DOHH2 (cell line): ENCODE measurements at regions not wholly inside any gene's neighbourhood (a gene's known extent, or its start where the extent isn't known, plus 50 kb on each side); places are given as distances from the start of the nearest gene placed in this dataset.

Experiments used
- H3F3A ChIP-seq: fragments of 200-600 bp; sonication (generic), shearing (Covaris generic); 2 replicates; pipeline ENCODE4 v1.6.0; 2016; ENCODE audit warnings: antibody characterized with exemption, mild to moderate bottlenecking; ENCODE audit not compliant: control insufficient read depth, insufficient read depth
- H3K27ac ChIP-seq: fragments of 200-600 bp; sonication (generic); 2 replicates; pipeline ENCODE4 v1.5.1; 2014; ENCODE audit warnings: low read depth, mild to moderate bottlenecking, low read length, moderate library complexity
- H3K27me3 ChIP-seq: fragments of 200-600 bp; sonication (generic); 2 replicates; pipeline ENCODE4 v1.6.1; 2014; ENCODE audit warnings: mild to moderate bottlenecking, low read length, mixed read lengths; ENCODE audit not compliant: control insufficient read depth
- H3K36me3 ChIP-seq: fragments of 200-600 bp; sonication (generic); 2 replicates; pipeline ENCODE4 v1.6.1; 2014; ENCODE audit warnings: mild to moderate bottlenecking, low read length, moderate library complexity, mixed read lengths; ENCODE audit not compliant: control insufficient read depth
- H3K4me1 ChIP-seq: fragments of 200-600 bp; sonication (generic); 2 replicates; pipeline ENCODE4 v1.6.1; 2014; ENCODE audit warnings: mild to moderate bottlenecking, low read length, mixed read lengths; ENCODE audit not compliant: control insufficient read depth
- H3K4me2 ChIP-seq: fragments of 200-600 bp; sonication (generic); 2 replicates; pipeline ENCODE4 v1.6.0; 2014; ENCODE audit warnings: mild to moderate bottlenecking, low read length, moderate library complexity
- H3K4me3 ChIP-seq: fragments of 200-600 bp; sonication (generic); 2 replicates; pipeline ENCODE4 v1.5.1; 2014; ENCODE audit warnings: mild to moderate bottlenecking, low read length, mixed read lengths
- H3K79me2 ChIP-seq: fragments of 200-600 bp; sonication (generic); 2 replicates; pipeline ENCODE4 v1.6.1; 2014; ENCODE audit warnings: mild to moderate bottlenecking, low read length, mixed read lengths; ENCODE audit not compliant: control insufficient read depth
- H3K9me2 ChIP-seq: fragments of 200-600 bp; sonication (generic); replicated peaks from 2 replicates; pipeline ENCODE4 v1.6.1; 2014; ENCODE audit warnings: mild to moderate bottlenecking, low read length, mixed read lengths; ENCODE audit not compliant: control insufficient read depth
- H3K9me3 ChIP-seq: fragments of 200-600 bp; sonication (generic); 2 replicates; pipeline ENCODE4 v1.6.1; 2014; ENCODE audit warnings: antibody characterized with exemption, low read length, mixed read lengths; ENCODE audit not compliant: control insufficient read depth, insufficient read depth
- H4K20me1 ChIP-seq: fragments of 200-600 bp; sonication (generic); 2 replicates; pipeline ENCODE4 v1.6.0; 2014; ENCODE audit warnings: low read depth, mild to moderate bottlenecking, antibody characterized with exemption, low read length, moderate library complexity; ENCODE audit not compliant: control insufficient read depth, insufficient read depth
- EZH2phosphoT487 ChIP-seq: fragments of 200-600 bp; sonication (generic); IDR thresholded peaks from 2 replicates; pipeline ENCODE4 v1.6.1; 2017; ENCODE audit warnings: borderline replicate concordance, mild to moderate bottlenecking, antibody characterized with exemption, low read length, moderate library complexity, mixed read lengths
- TF ChIP-seq, protein P1 (sequence below): fragments of 200-600 bp; sonication (generic); IDR thresholded peaks from one replicate; pipeline ENCODE4 v1.5.1; 2014; ENCODE audit warnings: antibody characterized with exemption, mild to moderate bottlenecking, low read depth, low read length; ENCODE audit not compliant: poor library complexity, severe bottlenecking

DNA sequence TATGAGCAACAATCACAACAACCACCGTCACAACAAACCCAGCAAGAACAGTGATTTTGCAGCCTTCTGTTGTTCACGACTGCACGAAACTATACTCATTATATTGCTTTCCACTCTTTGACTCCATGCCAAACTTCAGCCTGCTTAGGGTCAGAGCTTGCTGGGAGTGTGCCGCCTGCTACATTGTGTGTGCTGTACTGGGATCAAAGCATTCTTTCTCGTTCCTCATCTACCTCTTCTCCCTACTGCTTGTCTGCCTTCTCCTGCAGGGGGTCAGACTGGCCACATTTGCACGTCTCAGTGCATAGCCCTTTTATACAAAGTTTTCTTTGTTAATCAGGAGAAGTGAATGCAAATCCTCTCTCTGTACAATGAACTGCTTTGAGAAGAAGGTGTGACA, 401.6 kb upstream of the CITED2 start:
- Histone ChIP-seq H3K79me2 (no peaks in the 10 kb centered on the region), H4K20me1 (no peaks in the 10 kb centered on the region), H3K36me3 (no peaks in the 10 kb centered on the region), H3K4me3 (no peak overlapping the region), H3K9me2 (no peaks in the 10 kb centered on the region), H3K4me2 (no peak overlapping the region), H3F3A (no peaks in the 10 kb centered on the region), H3K27ac (no peak overlapping the region), H3K4me1 (no peaks in the 10 kb centered on the region), H3K9me3 (no peaks in the 10 kb centered on the region), H3K27me3 (no peaks in the 10 kb centered on the region)
- no peak for TF ChIP-seq EZH2phosphoT487
- TF ChIP-seq, protein P1, sequence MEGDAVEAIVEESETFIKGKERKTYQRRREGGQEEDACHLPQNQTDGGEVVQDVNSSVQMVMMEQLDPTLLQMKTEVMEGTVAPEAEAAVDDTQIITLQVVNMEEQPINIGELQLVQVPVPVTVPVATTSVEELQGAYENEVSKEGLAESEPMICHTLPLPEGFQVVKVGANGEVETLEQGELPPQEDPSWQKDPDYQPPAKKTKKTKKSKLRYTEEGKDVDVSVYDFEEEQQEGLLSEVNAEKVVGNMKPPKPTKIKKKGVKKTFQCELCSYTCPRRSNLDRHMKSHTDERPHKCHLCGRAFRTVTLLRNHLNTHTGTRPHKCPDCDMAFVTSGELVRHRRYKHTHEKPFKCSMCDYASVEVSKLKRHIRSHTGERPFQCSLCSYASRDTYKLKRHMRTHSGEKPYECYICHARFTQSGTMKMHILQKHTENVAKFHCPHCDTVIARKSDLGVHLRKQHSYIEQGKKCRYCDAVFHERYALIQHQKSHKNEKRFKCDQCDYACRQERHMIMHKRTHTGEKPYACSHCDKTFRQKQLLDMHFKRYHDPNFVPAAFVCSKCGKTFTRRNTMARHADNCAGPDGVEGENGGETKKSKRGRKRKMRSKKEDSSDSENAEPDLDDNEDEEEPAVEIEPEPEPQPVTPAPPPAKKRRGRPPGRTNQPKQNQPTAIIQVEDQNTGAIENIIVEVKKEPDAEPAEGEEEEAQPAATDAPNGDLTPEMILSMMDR, result no peak

DNA sequence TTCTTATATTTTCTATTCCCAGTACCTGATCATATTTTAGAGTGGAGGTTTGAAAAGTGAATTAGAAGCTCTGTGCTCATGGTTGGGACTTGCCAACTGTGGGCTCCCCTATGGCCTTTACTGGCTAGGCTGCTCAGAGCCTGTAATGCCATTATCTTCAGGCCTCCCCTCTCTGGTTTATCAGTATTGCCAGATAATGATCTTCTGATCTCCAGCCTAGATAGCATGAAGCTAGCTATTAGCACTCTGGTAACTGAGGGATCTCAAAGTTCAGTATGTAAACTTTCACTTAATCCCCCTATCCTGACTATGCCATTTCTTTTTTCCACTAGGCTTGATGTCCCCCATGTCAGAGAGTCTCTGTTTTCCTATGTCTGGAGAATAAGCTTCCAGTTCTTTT, 393.7 kb upstream of the CITED2 start:
- H3K9me3 ChIP-seq, result no peaks in the 10 kb centered on the region
- no peaks in the 10 kb centered on the region for H3K79me2 ChIP-seq
- H3K4me2 ChIP-seq, result no peak overlapping the region
- H4K20me1 ChIP-seq, result no peaks in the 10 kb centered on the region
- H3K4me3 ChIP-seq, result no peak overlapping the region
- no peaks in the 10 kb centered on the region for H3F3A ChIP-seq
- TF ChIP-seq, protein P1, result no peak
- TF ChIP-seq EZH2phosphoT487, result no peak
- H3K4me1 ChIP-seq, result no peaks in the 10 kb centered on the region
- H3K9me2 ChIP-seq, result no peaks in the 10 kb centered on the region
- H3K27ac ChIP-seq, result no peak overlapping the region
- no peaks in the 10 kb centered on the region for H3K36me3 ChIP-seq
- H3K27me3 ChIP-seq, result no peaks in the 10 kb centered on the region

DNA sequence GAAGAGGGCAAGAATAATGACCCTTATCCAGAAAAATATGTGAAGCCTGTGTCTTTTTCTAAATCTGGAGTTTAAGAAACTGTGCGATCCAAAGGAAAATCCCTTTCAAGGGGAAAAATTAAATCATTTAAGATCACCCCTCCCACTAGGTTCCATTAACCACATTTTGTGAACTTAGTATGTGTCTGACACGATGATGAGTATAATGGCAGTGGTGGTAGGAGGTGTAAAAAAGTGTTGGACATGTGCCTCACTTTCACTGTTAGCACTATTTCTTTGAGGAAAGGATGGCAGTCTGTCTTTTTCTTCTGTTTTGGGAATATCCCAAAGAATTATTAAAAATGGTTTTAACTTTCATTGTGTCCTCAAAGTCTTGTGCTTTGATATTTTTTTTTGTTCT, 392.3 kb upstream of the CITED2 start:
- Histone ChIP-seq H4K20me1 (no peaks in the 10 kb centered on the region), H3K27ac (no peak overlapping the region), H3K27me3 (peaks cover 3% of the 10 kb centered on the region; the same call in 1 of the 2 replicates), H3K9me2 (no peaks in the 10 kb centered on the region), H3K79me2 (no peaks in the 10 kb centered on the region), H3K4me1 (no peaks in the 10 kb centered on the region), H3K9me3 (no peaks in the 10 kb centered on the region), H3K4me3 (no peak overlapping the region), H3F3A (no peaks in the 10 kb centered on the region), H3K36me3 (no peaks in the 10 kb centered on the region), H3K4me2 (no peak overlapping the region)
- TF ChIP-seq EZH2phosphoT487, result no peak
- TF ChIP-seq, protein P1, result no peak

DNA sequence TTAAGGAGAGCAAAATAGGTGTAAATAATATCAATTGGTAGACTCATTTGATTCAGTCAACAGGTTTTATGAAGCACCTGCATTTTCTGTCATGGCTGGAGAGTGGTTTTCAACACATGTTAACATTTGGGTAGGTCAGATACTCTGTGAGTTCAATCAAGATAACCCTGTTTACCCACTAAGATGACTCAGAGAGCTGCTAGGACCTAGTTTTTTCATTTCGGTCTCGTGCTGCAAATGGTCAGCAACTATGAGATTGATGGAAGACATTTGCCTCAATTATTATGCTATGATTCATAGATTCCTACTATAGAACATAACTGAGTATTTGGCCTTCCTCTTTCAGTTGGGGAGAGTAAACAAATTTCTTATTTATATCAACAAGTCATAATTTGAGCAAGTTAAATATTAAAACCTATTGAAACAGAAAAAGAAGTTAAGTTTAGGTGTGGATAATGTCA, 391.4 kb upstream of the CITED2 start:
- Histone ChIP-seq H3K79me2 (no peaks in the 10 kb centered on the region), H3K36me3 (no peaks in the 10 kb centered on the region), H3K4me1 (no peaks in the 10 kb centered on the region), H3K9me3 (no peaks in the 10 kb centered on the region), H4K20me1 (no peaks in the 10 kb centered on the region), H3F3A (no peaks in the 10 kb centered on the region), H3K4me2 (no peak overlapping the region), H3K9me2 (no peaks in the 10 kb centered on the region), H3K27me3 (peaks cover 3% of the 10 kb centered on the region; the same call in 1 of the 2 replicates), H3K27ac (no peak overlapping the region), H3K4me3 (no peak overlapping the region)
- TF ChIP-seq EZH2phosphoT487, result no peak
- TF ChIP-seq, protein P1, result no peak
